Fibroblast of skin of right quadriceps (primary cell): ENCODE measurements at regions not wholly inside any gene's neighbourhood (a gene's known extent, or its start where the extent isn't known, plus 50 kb on each side); places are given as distances from the start of the nearest gene placed in this dataset.
A peak's percentile ranks its signal among the peaks of the same experiment; 100 is the strongest.
"Not testable (repeated sequence)": the region's sequence is repeated elsewhere in the genome, so short reads cannot be mapped to it uniquely, and the experiment has no call there.

Experiments used
- DNase-seq: peaks from one replicate; pipeline ENCODE4 v3.0.0-alpha.2; 2013

DNA sequence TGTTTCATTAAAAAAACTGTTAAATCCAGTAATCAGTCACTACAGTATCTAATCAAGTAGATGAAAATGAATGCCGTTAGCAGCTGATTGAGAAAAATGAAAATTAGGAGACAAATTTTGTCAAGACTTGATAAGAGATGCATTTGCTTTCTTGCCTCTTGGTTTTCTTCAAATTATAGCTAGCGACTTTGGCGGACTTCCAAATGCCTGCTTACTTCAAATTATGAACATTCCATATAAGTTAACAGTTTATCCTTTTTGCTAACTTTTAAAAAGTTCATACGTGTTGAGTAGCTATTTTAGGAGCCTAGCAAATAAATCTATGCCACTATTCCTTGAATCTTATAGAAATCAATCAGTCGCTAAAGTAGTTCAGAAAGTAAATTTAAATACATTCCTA lies 58.8 kb downstream of the PPP4R3C start:
- no peak for DNase-seq

- DNase-seq, result no peak
These were observed 64.0 kb downstream of the PPP4R3C start for GRCh38 chrX:27399146-27399456.

DNA sequence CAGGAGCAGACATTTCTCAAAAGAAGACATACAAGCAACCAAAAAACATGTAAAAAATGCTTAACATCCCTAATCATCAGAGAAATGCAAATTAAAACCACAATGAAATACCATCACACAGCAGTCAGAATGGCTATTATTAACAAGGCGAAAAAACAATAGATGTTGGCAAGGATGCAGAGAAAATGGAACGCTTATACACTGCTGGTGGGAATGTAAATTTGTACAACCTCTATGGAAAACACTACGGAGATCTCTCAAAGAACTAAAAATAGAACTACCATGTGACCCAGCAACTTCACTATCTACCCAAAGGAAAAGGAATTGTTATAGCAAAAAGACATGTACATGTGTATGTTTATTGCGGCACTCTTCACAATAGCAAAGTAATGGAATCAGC lies 71.5 kb downstream of the PPP4R3C start:
- peak; percentile 0 for DNase-seq

DNA sequence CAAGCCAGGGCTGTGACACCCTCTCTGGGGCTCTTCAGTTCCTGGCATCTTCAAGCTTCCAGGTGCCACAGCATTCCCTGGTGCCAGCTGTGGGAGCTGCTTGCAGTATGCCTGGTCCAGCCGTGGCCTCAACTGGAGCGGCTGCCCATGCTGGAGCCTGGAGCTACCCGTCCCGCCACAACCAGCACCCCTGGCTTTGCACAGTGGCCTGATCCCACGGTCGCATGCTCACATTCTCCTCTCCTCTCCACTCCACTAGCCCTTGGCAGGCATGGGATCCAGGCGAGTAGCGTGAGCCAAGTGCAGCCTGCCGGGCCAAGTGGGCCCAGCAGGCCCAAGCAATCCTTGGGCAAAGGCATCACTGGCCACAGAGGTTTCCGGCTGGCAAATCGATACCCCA lies 81.7 kb downstream of the PPP4R3C start:
- no peak for DNase-seq

GRCh38 chrX:27380163-27380845 lies 82.8 kb downstream of the PPP4R3C start:
- DNase-seq, result no peak

GRCh38 chrX:27354021-27354420 lies 109.1 kb downstream of the PPP4R3C start:
- no peak for DNase-seq

- DNase-seq, result no peak
These were observed 112.7 kb downstream of the PPP4R3C start for GRCh38 chrX:27350476-27350875.

GRCh38 chrX:27336466-27337091 lies 126.6 kb downstream of the PPP4R3C start:
- DNase-seq, result peak; percentile 1

GRCh38 chrX:27321632-27322031 lies 141.5 kb downstream of the PPP4R3C start:
- DNase-seq, result no peak

DNA sequence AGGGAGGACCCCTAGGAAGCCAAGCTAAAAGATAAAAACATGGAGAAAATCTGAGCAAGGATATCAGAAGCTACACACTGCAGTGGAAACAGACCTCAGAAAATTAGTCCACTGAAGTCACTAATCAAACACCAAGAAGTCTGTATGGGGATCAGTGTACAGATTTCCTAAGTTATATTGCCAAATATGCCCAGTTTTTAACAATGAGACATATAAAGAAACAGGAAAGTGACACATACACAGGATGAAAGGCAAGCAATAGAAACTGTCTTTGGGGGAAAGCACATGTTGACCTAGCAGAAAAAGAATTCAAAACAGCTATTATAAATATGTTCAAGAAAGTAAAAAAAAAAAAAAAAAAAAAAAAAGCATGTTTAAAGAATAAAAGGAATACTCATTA lies 153.7 kb downstream of the PPP4R3C start:
- no peak for DNase-seq

GRCh38 chrX:27307546-27307945 lies 155.6 kb downstream of the PPP4R3C start:
- no peak for DNase-seq

DNA sequence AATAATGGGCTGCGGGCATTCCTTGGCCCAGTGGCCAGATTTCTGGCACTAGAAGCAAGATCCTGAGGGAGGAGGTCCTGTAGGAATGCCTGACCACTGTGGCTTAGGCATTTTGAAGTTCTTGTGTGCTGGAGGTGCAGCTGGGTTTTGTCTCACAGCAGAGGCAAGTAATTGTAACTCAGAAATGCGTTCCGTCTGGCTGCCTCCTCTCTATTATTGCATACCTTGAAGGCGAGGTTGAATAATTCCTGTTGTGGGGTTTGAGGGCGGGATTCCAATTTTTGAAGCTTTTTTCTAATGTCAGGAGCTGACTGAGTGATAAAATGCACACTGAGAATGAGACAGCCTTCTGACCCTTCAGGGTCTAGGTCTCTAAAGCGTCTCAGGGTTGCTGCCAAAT lies 170.6 kb downstream of the PPP4R3C start:
- DNase-seq, result not testable (repeated sequence)

DNA sequence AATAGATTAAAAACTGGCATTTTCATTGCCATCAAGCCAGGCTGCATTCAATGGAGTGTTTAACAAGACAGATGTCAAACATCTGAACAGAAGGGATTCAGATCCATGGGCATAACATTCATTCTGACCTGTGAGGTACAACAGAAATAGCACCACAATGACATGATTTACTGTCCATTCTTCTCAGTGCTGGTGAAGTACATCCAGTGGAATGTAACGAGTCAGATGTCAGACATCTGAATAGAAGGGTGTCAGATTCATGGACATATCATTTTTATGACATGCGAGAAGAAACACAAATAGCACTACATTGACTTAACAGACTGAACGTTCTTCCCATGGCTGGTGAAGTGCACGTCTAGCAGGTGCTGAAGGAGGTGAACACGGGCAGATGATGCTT lies 186.4 kb downstream of the PPP4R3C start:
- no peak for DNase-seq

DNA sequence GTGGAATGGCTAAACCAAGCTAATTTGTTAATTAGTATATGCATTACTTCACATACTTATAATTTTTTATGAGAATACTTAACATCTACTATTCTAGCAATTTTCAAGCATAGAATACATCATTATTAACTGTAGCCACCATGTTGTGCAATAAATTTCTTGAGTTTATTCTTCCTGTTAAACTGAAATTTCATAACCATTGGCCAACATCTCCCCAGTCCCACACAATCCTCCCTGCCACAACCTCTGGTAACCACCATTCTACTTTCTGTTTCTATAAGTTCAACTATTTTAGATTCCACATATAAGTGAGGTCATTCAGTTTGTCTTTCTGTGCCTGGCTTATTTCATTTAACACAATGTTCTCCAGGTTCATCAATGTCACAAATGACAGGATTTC lies 208.5 kb downstream of the PPP4R3C start:
- DNase-seq, result no peak

DNA sequence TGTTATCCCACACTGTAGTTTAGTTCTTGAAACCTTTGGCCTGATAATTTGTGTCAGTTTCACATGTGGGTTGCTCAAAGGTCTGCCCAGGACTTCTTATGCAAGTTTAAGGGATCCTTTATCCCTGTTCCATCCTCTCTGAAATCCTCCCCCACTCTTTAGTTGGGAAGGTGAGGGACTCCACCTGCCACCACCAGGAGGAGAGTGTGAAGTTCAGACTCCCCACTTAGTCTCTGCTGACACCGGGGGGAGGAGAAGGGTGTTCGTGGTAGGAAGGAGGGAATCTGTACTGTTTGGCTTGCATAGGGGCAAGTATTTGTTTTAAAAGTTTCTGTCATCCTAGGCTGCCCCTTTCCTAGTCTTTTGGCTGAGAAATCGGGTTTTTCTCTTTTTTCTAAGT lies 211.8 kb downstream of the PPP4R3C start:
- DNase-seq, result no peak

DNA sequence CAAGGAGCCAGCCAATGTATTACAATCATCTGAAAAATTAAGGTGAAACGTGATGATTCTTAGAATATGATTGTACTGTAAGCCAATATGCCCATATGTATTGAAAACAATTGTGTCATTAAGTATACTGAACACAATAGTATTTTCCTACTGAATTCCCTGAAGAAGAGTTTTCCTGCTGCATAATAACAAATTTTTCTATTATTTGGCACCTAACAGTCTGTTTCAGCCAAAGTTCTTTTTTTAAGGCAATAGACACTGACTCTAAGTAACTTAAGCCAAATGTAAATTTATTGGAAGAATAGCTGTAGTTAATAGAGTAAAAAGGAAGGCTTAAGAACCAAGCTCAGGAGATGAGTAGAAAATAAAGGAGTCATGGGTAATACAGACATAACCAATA lies 220.6 kb downstream of the PPP4R3C start:
- no peak for DNase-seq

- no peak for DNase-seq
These were observed 221.2 kb downstream of the PPP4R3C start for GRCh38 chrX:27241981-27242380.

DNA sequence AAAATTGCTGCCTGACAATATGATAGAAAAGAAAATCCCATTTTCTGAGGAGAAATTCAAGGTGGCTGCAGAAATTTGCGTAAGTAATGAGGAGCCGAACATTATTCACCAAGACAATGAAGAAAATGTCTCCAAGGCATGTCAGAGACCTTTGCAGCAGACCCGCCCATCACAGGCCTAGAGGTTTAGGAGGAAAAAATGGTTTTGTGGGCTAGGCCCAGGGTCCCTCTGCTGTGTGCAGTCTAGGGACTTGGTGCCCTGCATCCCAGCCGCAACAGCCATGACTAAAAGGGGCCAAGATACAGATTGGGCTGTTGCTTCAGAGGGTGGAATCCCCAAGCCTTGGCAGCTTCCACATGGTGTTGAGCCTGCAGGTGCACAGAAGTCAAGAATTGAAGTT lies 223.1 kb downstream of the PPP4R3C start:
- DNase-seq, result not testable (repeated sequence)

DNA sequence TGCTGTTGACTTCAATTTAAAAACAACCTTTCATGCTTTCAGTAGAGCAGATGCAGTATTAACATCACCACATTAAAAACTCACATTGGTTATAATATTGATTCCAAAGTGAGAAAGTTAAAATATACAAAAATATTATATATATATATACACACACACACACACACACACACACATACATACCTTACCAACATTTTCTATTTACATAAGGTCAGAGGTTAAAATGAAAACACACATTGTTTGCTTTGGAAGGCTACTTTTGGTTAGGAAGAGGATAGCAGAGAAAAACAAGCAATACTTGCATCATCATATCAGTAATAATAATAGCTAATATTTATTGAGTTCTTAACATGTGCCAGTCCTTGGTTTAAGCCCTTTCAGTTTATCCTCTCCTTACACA lies 226.5 kb downstream of the PPP4R3C start:
- DNase-seq, result no peak

GRCh38 chrX:27229721-27230120 lies 233.4 kb downstream of the PPP4R3C start:
- no peak for DNase-seq

- no peak for DNase-seq
These were observed 240.5 kb downstream of the PPP4R3C start for GRCh38 chrX:27222661-27223060.

DNA sequence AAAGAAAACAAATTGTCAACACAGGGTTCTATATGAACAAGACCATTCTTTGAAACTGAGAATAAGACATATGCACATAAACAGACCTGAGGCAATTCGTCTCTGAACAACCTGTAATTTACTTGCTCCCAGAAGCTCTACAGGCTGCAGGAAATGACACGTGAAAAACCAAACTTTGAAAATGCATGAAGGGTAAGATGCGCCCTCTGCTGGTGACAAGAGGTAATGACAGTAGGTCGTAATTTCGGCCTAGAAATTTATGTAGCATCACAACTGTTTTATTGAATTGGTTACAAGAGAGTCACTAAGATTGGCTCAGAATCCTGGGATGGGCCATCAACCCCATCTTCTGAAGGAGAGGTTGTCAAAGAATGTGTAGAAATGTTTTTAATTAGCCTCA lies 276.5 kb downstream of the PPP4R3C start:
- DNase-seq, result peak; percentile 5

GRCh38 chrX:27163236-27163635 lies 299.9 kb downstream of the PPP4R3C start:
- no peak for DNase-seq

- no peak for DNase-seq
These were observed 300.6 kb downstream of the PPP4R3C start for GRCh38 chrX:27162496-27162895.

DNA sequence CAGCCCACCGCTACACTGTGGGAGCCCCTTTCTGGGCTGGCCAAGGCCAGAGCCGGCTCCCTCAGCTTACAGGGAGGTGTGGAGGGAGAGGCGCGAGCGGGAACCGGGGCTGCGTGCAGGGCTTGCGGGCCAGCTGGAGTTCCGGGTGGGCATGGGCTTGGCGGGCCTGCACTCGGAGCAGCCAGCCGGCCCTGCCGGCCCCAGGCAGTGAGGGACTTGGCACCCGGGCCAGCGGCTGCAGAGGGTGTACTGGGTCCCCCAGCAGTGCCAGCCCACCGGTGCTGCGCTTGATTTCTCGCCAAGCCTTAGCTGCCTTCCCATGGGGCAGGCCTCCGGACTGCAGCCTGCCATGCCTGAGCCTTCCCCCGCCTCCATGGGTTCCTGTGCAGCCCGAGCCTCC lies 306.2 kb downstream of the PPP4R3C start:
- DNase-seq, result not testable (repeated sequence)
